GM13976 (cell line): ENCODE measurements at regions not wholly inside any gene's neighbourhood (a gene's known extent, or its start where the extent isn't known, plus 50 kb on each side); places are given as distances from the start of the nearest gene placed in this dataset.

Experiments
- DNase-seq: peaks from one replicate; pipeline ENCODE4 v3.0.0; 2012; ENCODE audit warnings: low spot score
- in situ Hi-C: fragments of 300-500 bp; cut with MboI; formaldehyde crosslinking; loops from one replicate; pipeline ENCODE4 v1.12.0; 2022; ENCODE audit warnings: low sequenced_read_pairs, mixed read lengths, inconsistent platforms; ENCODE audit not compliant: unreplicated experiment
- TF ChIP-seq, protein P1 (sequence below): IDR thresholded peaks from 2 replicates; pipeline ENCODE4 v1.5.1; 2012; ENCODE audit warnings: borderline replicate concordance, mild to moderate bottlenecking; ENCODE audit not compliant: insufficient read depth; ENCODE audit errors: extremely low read depth, missing control alignments, control extremely low read depth

DNA sequence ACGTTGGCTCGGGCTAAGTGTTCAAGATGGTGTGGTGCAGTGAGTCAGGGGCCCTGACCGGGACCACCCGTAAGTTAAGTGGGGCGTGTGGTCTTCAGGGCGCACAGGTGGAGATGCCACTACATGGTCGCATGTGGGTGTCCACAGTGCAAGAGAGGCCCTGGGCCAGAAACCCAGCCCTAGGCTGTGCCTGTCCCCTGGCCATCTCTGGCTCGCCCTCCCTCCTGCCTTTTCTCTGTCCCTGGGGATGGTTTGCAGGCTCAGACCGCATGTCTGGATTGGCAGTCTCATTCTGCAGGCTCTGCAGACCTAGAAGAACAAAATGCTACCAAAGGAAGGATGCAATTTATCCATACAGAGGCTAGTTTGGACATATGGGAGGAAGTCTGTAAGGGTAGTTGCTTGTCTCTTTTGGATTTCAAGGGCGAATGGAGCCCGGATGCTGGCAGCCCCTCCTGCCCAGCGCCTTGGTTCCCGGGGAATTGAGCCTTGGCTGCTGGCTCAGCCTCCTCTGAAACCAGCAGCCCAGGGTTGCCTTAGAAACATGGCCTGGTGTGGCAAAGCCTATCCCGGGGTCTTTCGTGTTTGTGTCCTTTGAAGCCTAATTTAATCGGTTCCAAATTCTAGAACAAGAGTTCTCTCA is 417.5 kb upstream of the HS6ST1 start:
- TF ChIP-seq, protein P1, sequence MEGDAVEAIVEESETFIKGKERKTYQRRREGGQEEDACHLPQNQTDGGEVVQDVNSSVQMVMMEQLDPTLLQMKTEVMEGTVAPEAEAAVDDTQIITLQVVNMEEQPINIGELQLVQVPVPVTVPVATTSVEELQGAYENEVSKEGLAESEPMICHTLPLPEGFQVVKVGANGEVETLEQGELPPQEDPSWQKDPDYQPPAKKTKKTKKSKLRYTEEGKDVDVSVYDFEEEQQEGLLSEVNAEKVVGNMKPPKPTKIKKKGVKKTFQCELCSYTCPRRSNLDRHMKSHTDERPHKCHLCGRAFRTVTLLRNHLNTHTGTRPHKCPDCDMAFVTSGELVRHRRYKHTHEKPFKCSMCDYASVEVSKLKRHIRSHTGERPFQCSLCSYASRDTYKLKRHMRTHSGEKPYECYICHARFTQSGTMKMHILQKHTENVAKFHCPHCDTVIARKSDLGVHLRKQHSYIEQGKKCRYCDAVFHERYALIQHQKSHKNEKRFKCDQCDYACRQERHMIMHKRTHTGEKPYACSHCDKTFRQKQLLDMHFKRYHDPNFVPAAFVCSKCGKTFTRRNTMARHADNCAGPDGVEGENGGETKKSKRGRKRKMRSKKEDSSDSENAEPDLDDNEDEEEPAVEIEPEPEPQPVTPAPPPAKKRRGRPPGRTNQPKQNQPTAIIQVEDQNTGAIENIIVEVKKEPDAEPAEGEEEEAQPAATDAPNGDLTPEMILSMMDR = no peak
- no peak for DNase-seq
- in situ Hi-C loops = no loop called here

DNA sequence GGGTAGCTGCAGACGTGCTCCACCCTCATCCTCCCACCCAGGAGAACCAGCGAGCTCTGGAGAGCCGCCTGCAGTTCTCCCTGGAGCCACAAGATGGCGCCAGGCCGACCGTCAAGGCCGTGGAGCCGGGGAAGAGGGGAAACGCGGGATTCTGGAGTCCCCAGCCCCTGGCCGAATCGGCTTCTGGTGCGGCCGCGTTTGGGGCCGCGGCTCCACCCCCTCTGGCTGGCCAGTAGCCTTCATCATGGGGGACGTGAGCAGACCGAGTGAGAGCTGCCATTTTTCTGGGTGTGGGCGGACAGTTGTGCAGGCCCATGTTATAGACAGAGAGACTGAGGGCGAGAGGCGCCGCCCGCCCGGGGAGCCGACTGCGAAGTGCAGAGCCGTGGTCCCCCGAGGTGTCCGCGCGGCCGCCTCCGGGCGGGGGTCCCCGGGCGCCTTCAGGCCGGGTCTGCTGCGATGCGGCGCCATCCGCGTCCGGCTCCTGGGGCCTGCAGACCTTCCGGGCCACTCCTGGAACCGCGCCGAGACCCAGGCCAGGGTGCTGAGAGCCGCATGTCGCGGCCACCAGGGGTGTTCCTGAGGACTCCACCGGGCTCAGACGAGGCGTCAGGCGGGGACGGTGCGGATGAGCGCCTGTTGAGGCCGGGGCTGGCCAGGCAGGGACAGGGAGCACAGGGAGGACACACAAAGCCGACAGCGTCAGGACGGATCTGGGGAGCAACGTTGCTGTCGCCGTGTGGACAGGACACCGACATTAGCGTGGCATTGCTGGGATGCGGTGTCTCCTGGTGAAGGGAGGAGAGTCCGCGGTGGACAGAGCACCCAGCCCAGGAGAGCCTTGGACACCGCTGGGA is 418.2 kb upstream of the HS6ST1 start:
- TF ChIP-seq, protein P1 = peak; percentile 97
- DNase-seq = peak; percentile 91
- in situ Hi-C loops = no loop called here

DNA sequence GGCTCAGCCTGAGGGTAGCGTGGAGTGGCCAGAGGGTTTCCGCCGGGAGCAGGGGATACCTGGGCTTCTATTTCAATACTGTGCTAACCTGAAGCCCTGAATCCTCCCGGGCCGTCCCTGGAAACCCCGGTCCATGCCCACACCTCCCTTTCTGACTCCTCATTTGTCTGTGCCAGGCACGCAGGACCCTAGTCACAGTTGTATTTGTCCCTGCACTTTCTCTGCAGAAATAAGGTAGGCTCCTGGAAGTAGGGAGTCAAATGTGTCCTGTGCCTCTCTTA is 418.8 kb upstream of the HS6ST1 start:
- TF ChIP-seq, protein P1 = no peak
- no peak for DNase-seq
- in situ Hi-C loops = no loop called here

DNA sequence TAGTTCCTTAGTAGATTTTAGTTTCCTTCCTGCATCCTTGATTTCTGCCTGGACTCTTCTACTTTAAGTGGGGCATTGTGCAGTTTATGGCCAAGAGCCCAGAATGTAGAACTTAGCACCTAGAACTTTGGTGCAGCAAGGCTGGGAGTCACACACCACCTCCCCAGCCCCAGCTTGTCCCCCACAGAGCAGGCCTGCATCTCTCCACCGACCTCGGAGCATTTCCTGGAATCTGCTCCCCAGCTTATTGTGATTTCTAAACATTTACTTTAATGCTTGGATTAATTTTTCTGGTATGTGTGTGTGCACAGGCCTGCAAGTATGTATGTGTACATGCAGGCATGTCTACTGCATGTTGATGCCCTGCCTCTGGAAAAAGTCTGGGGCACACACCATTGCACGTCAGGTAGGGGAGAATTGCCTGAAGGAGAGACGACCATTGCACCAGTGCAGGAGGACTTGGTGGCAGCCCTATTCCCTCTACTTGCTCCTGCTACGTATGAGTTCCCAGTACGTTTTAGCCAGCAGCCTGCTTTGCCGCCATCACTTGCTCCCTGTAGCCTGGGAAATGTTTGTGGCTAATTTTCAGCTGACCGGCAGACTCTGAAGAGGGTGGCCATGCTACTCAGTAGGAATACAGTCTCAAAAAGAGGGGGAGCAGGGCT is 419.9 kb upstream of the HS6ST1 start:
- DNase-seq = no peak
- TF ChIP-seq, protein P1 = no peak
- in situ Hi-C loops = no loop called here

DNA sequence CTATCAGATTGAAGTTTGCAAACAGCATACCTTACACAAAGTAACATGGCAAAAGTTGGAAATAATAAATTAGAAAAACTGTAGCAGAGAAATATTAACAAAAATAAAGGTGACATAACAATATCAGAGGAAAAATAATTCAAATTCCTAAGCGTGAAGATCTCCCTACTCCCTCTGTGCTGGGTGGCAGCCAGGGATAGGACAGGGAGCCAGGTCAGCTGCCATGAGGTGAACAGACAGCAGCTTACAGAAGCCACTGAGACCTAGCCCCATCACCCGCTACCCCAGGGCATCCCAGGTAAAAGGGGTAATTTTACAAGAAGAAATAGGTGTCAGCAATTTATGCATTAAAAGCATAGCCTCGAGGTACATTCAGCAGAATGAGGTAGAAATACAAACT is 423.8 kb upstream of the HS6ST1 start:
- no peak for DNase-seq
- in situ Hi-C loops = no loop called here

DNA sequence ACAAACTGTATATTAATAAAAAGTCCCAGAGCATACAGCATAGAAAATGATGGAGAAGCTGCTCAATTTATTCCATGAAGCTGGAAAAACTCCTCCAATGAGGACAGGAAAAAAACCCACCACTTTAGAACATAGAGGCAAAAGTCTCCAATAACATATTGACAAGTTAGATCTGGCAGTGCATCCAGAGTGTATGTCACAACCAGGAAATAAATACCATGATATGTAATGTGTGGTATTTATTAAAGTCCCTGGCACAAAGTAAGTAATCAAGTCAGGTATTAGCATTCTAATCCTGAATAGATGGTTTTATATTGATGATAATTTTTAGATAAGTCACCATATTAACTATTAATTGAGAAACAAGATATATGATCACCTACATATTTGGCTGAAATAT is 427.3 kb upstream of the HS6ST1 start:
- TF ChIP-seq, protein P1 = no peak
- no peak for DNase-seq
- in situ Hi-C loops = no loop called here

More for the DNA sequence above, 423.8 kb upstream of the HS6ST1 start:
- TF ChIP-seq, protein P1 = no peak
